SU-DHL-6 (cell line): ENCODE measurements at regions not wholly inside any gene's neighbourhood (a gene's known extent, or its start where the extent isn't known, plus 50 kb on each side); places are given as distances from the start of the nearest gene placed in this dataset.
"Not testable (repeated sequence)": the region's sequence is repeated elsewhere in the genome, so short reads cannot be mapped to it uniquely, and the experiment has no call there.

ENCODE experiments used
- CTCF ChIP-seq: fragments of 200-600 bp; sonication (generic); IDR thresholded peaks from one replicate; pipeline ENCODE4 v1.5.1; 2017; ENCODE audit warnings: antibody characterized with exemption, mild to moderate bottlenecking, low read length, moderate library complexity; ENCODE audit not compliant: insufficient read depth, poor library complexity, severe bottlenecking
- EZH2phosphoT487 ChIP-seq: fragments of 200-600 bp; sonication (generic), shearing (Covaris generic); conservative IDR thresholded peaks from 2 replicates; pipeline ENCODE4 v1.6.1; 2018; ENCODE audit warnings: mild to moderate bottlenecking, antibody characterized with exemption, low read length, moderate library complexity, mixed read lengths

GRCh38 chr1:121574505-121574899, 389.7 kb downstream of the SRGAP2C start:
- not testable (repeated sequence) for TF ChIP-seq CTCF, EZH2phosphoT487
